ENCODE measurements at regions not wholly inside any gene's neighbourhood (a gene's known extent, or its start where the extent isn't known, plus 50 kb on each side); places are given as distances from the start of the nearest gene placed in this dataset.

DNA sequence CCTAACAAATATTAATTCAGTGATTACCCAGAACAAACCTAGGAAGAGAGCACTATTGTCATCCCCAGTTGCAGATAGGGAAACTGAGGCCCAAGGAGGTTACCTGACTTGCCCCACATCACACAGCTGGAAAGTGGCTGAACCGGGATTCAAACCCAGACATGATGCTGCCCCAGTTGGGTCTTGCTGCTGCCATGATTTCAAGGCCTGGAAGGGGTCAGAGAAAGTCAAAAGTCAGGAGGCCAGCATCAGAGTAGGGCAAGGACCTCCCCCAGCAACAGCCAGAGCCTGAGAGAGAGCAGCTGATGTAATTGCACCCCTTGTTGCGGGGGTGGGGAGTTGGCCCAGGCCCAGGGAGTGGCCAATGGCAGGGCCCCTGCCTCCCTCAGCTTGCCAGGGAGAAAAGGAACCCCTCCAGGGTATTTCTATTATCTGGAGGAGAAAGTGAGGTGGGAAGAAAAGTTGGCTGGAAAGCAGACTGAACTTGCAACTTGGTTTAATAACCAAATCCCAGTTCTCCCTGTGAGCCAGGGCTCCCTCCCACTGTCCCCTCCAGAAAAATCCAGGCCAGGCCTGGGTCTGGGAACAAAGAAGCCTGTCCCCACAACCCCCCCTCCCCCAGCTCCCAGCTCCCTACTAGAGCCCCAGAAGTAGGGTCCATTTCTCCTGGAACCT, 83.6 kb downstream of the MRPL14 start:
- TF ChIP-seq, protein P1, sequence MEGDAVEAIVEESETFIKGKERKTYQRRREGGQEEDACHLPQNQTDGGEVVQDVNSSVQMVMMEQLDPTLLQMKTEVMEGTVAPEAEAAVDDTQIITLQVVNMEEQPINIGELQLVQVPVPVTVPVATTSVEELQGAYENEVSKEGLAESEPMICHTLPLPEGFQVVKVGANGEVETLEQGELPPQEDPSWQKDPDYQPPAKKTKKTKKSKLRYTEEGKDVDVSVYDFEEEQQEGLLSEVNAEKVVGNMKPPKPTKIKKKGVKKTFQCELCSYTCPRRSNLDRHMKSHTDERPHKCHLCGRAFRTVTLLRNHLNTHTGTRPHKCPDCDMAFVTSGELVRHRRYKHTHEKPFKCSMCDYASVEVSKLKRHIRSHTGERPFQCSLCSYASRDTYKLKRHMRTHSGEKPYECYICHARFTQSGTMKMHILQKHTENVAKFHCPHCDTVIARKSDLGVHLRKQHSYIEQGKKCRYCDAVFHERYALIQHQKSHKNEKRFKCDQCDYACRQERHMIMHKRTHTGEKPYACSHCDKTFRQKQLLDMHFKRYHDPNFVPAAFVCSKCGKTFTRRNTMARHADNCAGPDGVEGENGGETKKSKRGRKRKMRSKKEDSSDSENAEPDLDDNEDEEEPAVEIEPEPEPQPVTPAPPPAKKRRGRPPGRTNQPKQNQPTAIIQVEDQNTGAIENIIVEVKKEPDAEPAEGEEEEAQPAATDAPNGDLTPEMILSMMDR (IDR thresholded peaks at IDR 0.05) = no peak
- no peak for TF ChIP-seq POLR2A (IDR thresholded peaks at IDR 0.05)

All from breast epithelium (tissue), 3 donors.